A549 (cell line): ENCODE measurements at regions not wholly inside any gene's neighbourhood (a gene's known extent, or its start where the extent isn't known, plus 50 kb on each side); places are given as distances from the start of the nearest gene placed in this dataset.

Experiments
- ATAC-seq, 2 experiments: fragments of 200-7000 bp in 1 of 2; fragments of >200 bp in 1 of 2; cut with Nextera tagmentation in 1 of 2; cut with Tn5 transposase in 1 of 2; 3 replicates each; pipeline versions ENCODE4 v1.8.0 to v1.9.1; 2018 to 2020; ENCODE audit warnings: mild to moderate bottlenecking in 1 of 2, moderate library complexity in 1 of 2
- CTCF ChIA-PET: fragments of 300-600 bp; sonication (Branson Sonifier 250); formaldehyde crosslinking; extraction: SDS; loops from one replicate; lab custom pipeline; 2021; ENCODE audit warnings: antibody characterized with exemption, inconsistent platforms; lab: Yijun Ruan, JAX
- POLR2A ChIA-PET: fragments of 350-600 bp; formaldehyde crosslinking; extraction: SDS; loops from one replicate; lab custom pipeline; 2021; ENCODE audit warnings: antibody characterized with exemption, inconsistent platforms; lab: Yijun Ruan, JAX
- DNase-seq, 2 experiments: peaks; one replicate each; pipeline versions ENCODE4 v3.0.0 to v3.0.0-alpha.2; 2011 to 2016; ENCODE audit warnings: low read depth in 1 of 2, low spot score in 1 of 2
- FAIRE-seq: peaks from 2 replicates; lab custom pipeline; 2011; peaks lifted over from hg19 to GRCh38; lab: Jason Lieb, UNC
- H3K27ac ChIP-seq, 2 experiments: fragments of >200 bp; sonication (Bioruptor Twin); formaldehyde crosslinking; 3 replicates each; pipeline ENCODE4 v1.5.1; 2016 to 2017
- H3K4me1 ChIP-seq: fragments of >200 bp; sonication (Bioruptor Twin); formaldehyde crosslinking; 3 replicates; pipeline ENCODE4 v1.6.1; 2016
- H3K4me2 ChIP-seq: fragments of >200 bp; sonication (Bioruptor Twin); formaldehyde crosslinking; 3 replicates; pipeline ENCODE4 v1.6.1; 2016
- H3K4me3 ChIP-seq: fragments of >200 bp; sonication (Bioruptor Twin); formaldehyde crosslinking; 3 replicates; pipeline ENCODE4 v1.5.1; 2016
- H3K9me3 ChIP-seq: fragments of >200 bp; sonication (Bioruptor Twin); formaldehyde crosslinking; 3 replicates; pipeline ENCODE4 v1.6.1; 2016
- BCL3 ChIP-seq: fragments of >200 bp; sonication (Bioruptor Twin); formaldehyde crosslinking; IDR thresholded peaks from 3 replicates; pipeline ENCODE4 v1.6.1; 2016
- CHD4 ChIP-seq: fragments of 200-600 bp; sonication (generic); IDR thresholded peaks from 2 replicates; pipeline ENCODE4 v1.6.1; 2016; ENCODE audit warnings: antibody characterized with exemption, mild to moderate bottlenecking, borderline replicate concordance
- CTCF ChIP-seq: fragments of >200 bp; sonication (Bioruptor Twin); formaldehyde crosslinking; IDR thresholded peaks from 3 replicates; pipeline ENCODE4 v1.5.1; 2016
- FOSB ChIP-seq: fragments of 250-450 bp; sonication (Bioruptor Pico); IDR thresholded peaks from 2 replicates; pipeline ENCODE4 v1.5.0; 2020; ENCODE audit warnings: mild to moderate bottlenecking, moderate library complexity
- HES2 ChIP-seq: fragments of >200 bp; sonication (Bioruptor Twin); formaldehyde crosslinking; IDR thresholded peaks from 2 replicates; pipeline ENCODE4 v1.6.1; 2016
- HMGXB4 ChIP-seq: fragments of 250-450 bp; sonication (Bioruptor Pico); IDR thresholded peaks from 2 replicates; pipeline ENCODE4 v1.5.0; 2021; ENCODE audit warnings: mild to moderate bottlenecking, moderate library complexity, borderline replicate concordance
- HOXA7 ChIP-seq: fragments of 250-450 bp; sonication (Bioruptor Pico); IDR thresholded peaks from 2 replicates; pipeline ENCODE4 v1.5.0; 2020; ENCODE audit warnings: mild to moderate bottlenecking, moderate library complexity
- HOXB13 ChIP-seq: fragments of 250-450 bp; sonication (Bioruptor Pico); IDR thresholded peaks from 2 replicates; pipeline ENCODE4 v1.5.0; 2020; ENCODE audit warnings: low read depth, mild to moderate bottlenecking, moderate library complexity
- JUN ChIP-seq, 2 experiments: fragments of >200 bp; sonication (Bioruptor Twin); formaldehyde crosslinking; IDR thresholded peaks; 2 replicates in 1 of 2; 3 replicates in 1 of 2; pipeline ENCODE4 v1.6.1; 2016 to 2017
- PBX3 ChIP-seq: IDR thresholded peaks from 2 replicates; pipeline ENCODE4 v1.6.1; 2012
- RARB ChIP-seq: fragments of 250-450 bp; sonication (Bioruptor Pico); IDR thresholded peaks from 2 replicates; pipeline ENCODE4 v1.8.0; 2021; ENCODE audit warnings: mild to moderate bottlenecking, moderate library complexity
- WGBS: methylation state at CpG from one replicate; pipeline ENCODE4 v1.1.6; 2017; ENCODE audit errors: missing lambda C conversion rate; 5-methylcytosine and 5-hydroxymethylcytosine counted together

GRCh38 chr10:124892031-124892430 is 49.9 kb upstream of the ZRANB1 start:
- CTCF ChIA-PET = interaction anchor here (0.6 to 1.4 kb wide), 2 partner anchors 12 to 101 kb away, joined by 3 read pairs; no protein-coding TSS in a partner anchor
- Histone ChIP-seq H3K4me1 (no peaks in the 10 kb centered on the region), H3K9me3 (no peaks in the 10 kb centered on the region), H3K27ac (no peak overlapping the region), H3K4me3 (no peak overlapping the region), H3K4me2 (no peak overlapping the region)
- FAIRE-seq = no peak
- TF ChIP-seq FOSB (CRISPR knock-in tag) (no peak), JUN (IDR thresholded peaks at IDR 0.05) (no peak), HOXA7 (CRISPR knock-in tag) (no peak), BCL3 (no peak), HES2 (no peak), RARB (CRISPR knock-in tag) (no peak), CTCF (no peak), CHD4 (no peak), PBX3 (no peak), HMGXB4 (no peak), HOXB13 (no peak)
- ATAC-seq = no peak
- 79% methylated on average over 8 of the region's 8 CpGs for WGBS
- POLR2A ChIA-PET = no interaction called here
- no peak for DNase-seq
